ENCODE measurements at regions not wholly inside any gene's neighbourhood (a gene's known extent, or its start where the extent isn't known, plus 50 kb on each side); places are given as distances from the start of the nearest gene placed in this dataset.

- Histone ChIP-seq H3K27ac (ENCODE audit: low read depth in 2 of 2, low read length in 1 of 2) (peak overlapping the region in 1 of 2 experiments; percentile 26; a peak in 2 of 4 replicates), H3K79me2 (ENCODE audit: insufficient read depth) (no peaks in the 10 kb centered on the region), H2AFZ (ENCODE audit: low read depth) (peak overlapping the region; percentile 71), H3F3A (replicated peaks; ENCODE audit: insufficient read depth) (peaks cover 7% of the 10 kb centered on the region), H3K4me1 (ENCODE audit: control insufficient read depth in 1 of 2, insufficient read depth in 2 of 2, low read depth in 1 of 2, low read length in 1 of 2) (peaks cover 0 to under 1% of the 10 kb centered on the region in 2 experiments; a peak in 2 of 4 replicates), H3K4me3 (ENCODE audit: low read depth in 2 of 2, low read length in 1 of 2) (no peak overlapping the region), H3K9ac (no peak overlapping the region), H4K20me1 (ENCODE audit: insufficient read depth) (no peaks in the 10 kb centered on the region), H3K36me3 (replicated peaks in 1 of 2; ENCODE audit: control insufficient read depth in 1 of 2, insufficient read depth in 2 of 2, low read length in 1 of 2) (no peaks in the 10 kb centered on the region), H3K27me3 (ENCODE audit: insufficient read depth) (no peaks in the 10 kb centered on the region), H3K4me2 (no peak overlapping the region), H3K9me2 (no peaks in the 10 kb centered on the region), H3K9me3 (no peaks in the 10 kb centered on the region)
- 38% methylated on average over 4 of the region's 4 CpGs for WGBS (ENCODE audit: low lambda C conversion rate)
- DNase-seq: no peak
- POLR2A ChIA-PET: no interaction called here
- CTCF ChIA-PET: interaction anchor here (1.1 to 1.9 kb wide), 4 partner anchors 190 to 765 kb away, joined by 3 to 5 read pairs (median 4); no protein-coding TSS in a partner anchor
- TF ChIP-seq TCF12 (IDR thresholded peaks at IDR 0.05): peak; percentile 27; the same call in 1 of the 2 replicates
- peak; percentile 58 for TF ChIP-seq PBX3 (IDR thresholded peaks at IDR 0.05)
- TF ChIP-seq FOSL2 (IDR thresholded peaks at IDR 0.05; ENCODE audit: borderline replicate concordance, low read depth): peak; percentile 58
- TF ChIP-seq MEF2A (IDR thresholded peaks at IDR 0.05; ENCODE audit: borderline replicate concordance, low read depth): no peak
- TF ChIP-seq TAF1 (IDR thresholded peaks at IDR 0.05; ENCODE audit: borderline replicate concordance, low read depth, low read length): no peak
- peak; percentile 40 for TF ChIP-seq JUND (IDR thresholded peaks at IDR 0.05)
Observed at GRCh38 chr7:121557034-121557892, 161.2 kb upstream of the FAM3C start.

GRCh38 chr7:121555558-121555957 lies 159.4 kb upstream of the FAM3C start:
- Histone ChIP-seq H3K4me2 (no peak overlapping the region), H3K4me3 (ENCODE audit: low read depth in 2 of 2, low read length in 1 of 2) (no peak overlapping the region), H4K20me1 (ENCODE audit: insufficient read depth) (no peaks in the 10 kb centered on the region), H3F3A (replicated peaks; ENCODE audit: insufficient read depth) (peaks cover 6% of the 10 kb centered on the region), H3K27me3 (ENCODE audit: insufficient read depth) (no peaks in the 10 kb centered on the region), H3K79me2 (ENCODE audit: insufficient read depth) (no peaks in the 10 kb centered on the region), H2AFZ (ENCODE audit: low read depth) (no peak overlapping the region), H3K4me1 (ENCODE audit: control insufficient read depth in 1 of 2, insufficient read depth in 2 of 2, low read depth in 1 of 2, low read length in 1 of 2) (no peaks in the 10 kb centered on the region; a peak in 1 of 4 replicates), H3K9me2 (no peaks in the 10 kb centered on the region), H3K36me3 (replicated peaks in 1 of 2; ENCODE audit: control insufficient read depth in 1 of 2, insufficient read depth in 2 of 2, low read length in 1 of 2) (no peaks in the 10 kb centered on the region), H3K9me3 (no peaks in the 10 kb centered on the region), H3K9ac (no peak overlapping the region), H3K27ac (ENCODE audit: low read depth in 2 of 2, low read length in 1 of 2) (no peak overlapping the region)
- ChIA-PET POLR2A (no interaction called here), CTCF (interaction anchor here (1.6 to 1.8 kb wide), 2 partner anchors 8 to 189 kb away, joined by 5 to 9 read pairs; no protein-coding TSS in a partner anchor)
- TF ChIP-seq REST (IDR thresholded peaks at IDR 0.05; ENCODE audit: low read depth, low read length) (no peak), PBX3 (IDR thresholded peaks at IDR 0.05) (no peak), MEF2A (IDR thresholded peaks at IDR 0.05; ENCODE audit: borderline replicate concordance, low read depth) (no peak), MAX (IDR thresholded peaks at IDR 0.05; ENCODE audit: low read depth) (no peak), CHD2 (IDR thresholded peaks at IDR 0.05; ENCODE audit: low read length, partially characterized antibody) (no peak), SIN3A (IDR thresholded peaks at IDR 0.05; ENCODE audit: borderline replicate concordance, low read depth, low read length) (no peak), USF2 (IDR thresholded peaks at IDR 0.05; ENCODE audit: borderline replicate concordance, low read depth, low read length) (no peak), JUND (IDR thresholded peaks at IDR 0.05) (no peak), YY1 (IDR thresholded peaks at IDR 0.05; ENCODE audit: low read depth) (no peak), RXRA (IDR thresholded peaks at IDR 0.05; ENCODE audit: borderline replicate concordance, low read depth) (no peak), ZBTB33 (IDR thresholded peaks at IDR 0.05; ENCODE audit: borderline replicate concordance, low read depth) (no peak)
- no peak for DNase-seq
- WGBS (ENCODE audit: low lambda C conversion rate): 39% methylated on average over 3 of the region's 3 CpGs

Data from SK-N-SH (cell line).